WTC11 (cell line): ENCODE measurements at regions not wholly inside any gene's neighbourhood (a gene's known extent, or its start where the extent isn't known, plus 50 kb on each side); places are given as distances from the start of the nearest gene placed in this dataset.

Experiments used
- ATAC-seq: fragments of 200-7000 bp; cut with Tn5 transposase; 2 replicates; pipeline ENCODE4 v1.10.0; 2021; ENCODE audit warnings: mild to moderate bottlenecking, moderate library complexity
- CTCF ChIA-PET: fragments of 300-600 bp; sonication (Branson Sonifier 250); formaldehyde crosslinking; loops from one replicate; lab custom pipeline; 2021; ENCODE audit warnings: antibody characterized with exemption; lab: Charles Lee
- POLR2A ChIA-PET: fragments of 350-600 bp; sonication (Branson Sonifier 250); formaldehyde crosslinking; loops from one replicate; lab custom pipeline; 2021; ENCODE audit warnings: antibody characterized with exemption; lab: Charles Lee
- DNase-seq: peaks from one replicate; pipeline ENCODE4 v3.0.0; 2021; ENCODE audit warnings: low spot score
- H3K27ac Mint-ChIP-seq: 2 replicates; pipeline ENCODE4 v1.8.0; 2021; ENCODE audit warnings: mixed read lengths
- H3K27me3 Mint-ChIP-seq: 2 replicates; pipeline ENCODE4 v1.8.0; 2021; ENCODE audit warnings: low read depth, mild to moderate bottlenecking, moderate library complexity, mixed read lengths
- H3K36me3 Mint-ChIP-seq: 2 replicates; pipeline ENCODE4 v1.8.0; 2021; ENCODE audit warnings: mixed read lengths
- H3K4me1 Mint-ChIP-seq: 2 replicates; pipeline ENCODE4 v1.8.0; 2022; ENCODE audit warnings: mixed read lengths
- H3K4me3 Mint-ChIP-seq: 2 replicates; pipeline ENCODE4 v1.8.0; 2021; ENCODE audit warnings: mild to moderate bottlenecking, moderate library complexity, mixed read lengths
- H3K9me3 Mint-ChIP-seq: 2 replicates; pipeline ENCODE4 v1.8.0; 2021; ENCODE audit warnings: mixed read lengths
- ARID4B ChIP-seq: sonication (generic); formaldehyde crosslinking; IDR thresholded peaks from 2 replicates; pipeline ENCODE4 v1.8.0; 2023; ENCODE audit warnings: missing genetic modification reagents, mild to moderate bottlenecking, borderline replicate concordance
- ATF6 ChIP-seq: sonication (generic); formaldehyde crosslinking; IDR thresholded peaks from 2 replicates; pipeline ENCODE4 v1.8.1; 2023; ENCODE audit warnings: mild to moderate bottlenecking, missing genetic modification reagents
- KAT7 ChIP-seq: sonication (generic); formaldehyde crosslinking; IDR thresholded peaks from 2 replicates; pipeline ENCODE4 v1.8.1; 2023; ENCODE audit warnings: missing genetic modification reagents, mild to moderate bottlenecking, borderline replicate concordance
- NFE2L1 ChIP-seq: sonication (generic); formaldehyde crosslinking; IDR thresholded peaks from 2 replicates; pipeline ENCODE4 v1.8.1; 2023; ENCODE audit warnings: missing genetic modification reagents
- NR2C2 ChIP-seq: sonication (generic); formaldehyde crosslinking; IDR thresholded peaks from 2 replicates; pipeline ENCODE4 v1.8.0; 2022; ENCODE audit warnings: mild to moderate bottlenecking, missing genetic modification reagents
- NR3C1 ChIP-seq: sonication (generic); formaldehyde crosslinking; conservative IDR thresholded peaks from 2 replicates; pipeline ENCODE4 v1.8.1; 2023; ENCODE audit warnings: low read depth, mild to moderate bottlenecking, missing genetic modification reagents
- OVOL2 ChIP-seq: fragments of 250-450 bp; sonication (Bioruptor Pico); IDR thresholded peaks from 2 replicates; pipeline ENCODE4 v1.9.0; 2021; ENCODE audit warnings: mild to moderate bottlenecking, borderline replicate concordance
- PRDM15 ChIP-seq: sonication (generic); formaldehyde crosslinking; IDR thresholded peaks from 2 replicates; pipeline ENCODE4 v1.8.0; 2022; ENCODE audit warnings: missing genetic modification reagents
- USF1 ChIP-seq: sonication (generic); formaldehyde crosslinking; IDR thresholded peaks from 2 replicates; pipeline ENCODE4 v1.8.0; 2022; ENCODE audit warnings: mild to moderate bottlenecking, missing genetic modification reagents
- ZNF121 ChIP-seq: sonication (generic); formaldehyde crosslinking; IDR thresholded peaks from 2 replicates; pipeline ENCODE4 v1.8.0; 2023; ENCODE audit warnings: missing genetic modification reagents
- ZNF219 ChIP-seq: sonication (generic); formaldehyde crosslinking; IDR thresholded peaks from 2 replicates; pipeline ENCODE4 v1.8.0; 2023; ENCODE audit warnings: missing genetic modification reagents, mild to moderate bottlenecking, borderline replicate concordance
- ZNF416 ChIP-seq: fragments of 250-450 bp; sonication (Bioruptor Pico); IDR thresholded peaks from 2 replicates; pipeline ENCODE4 v1.9.0; 2021; ENCODE audit warnings: mild to moderate bottlenecking, inconsistent platforms
- ZNF671 ChIP-seq: fragments of 250-450 bp; sonication (Bioruptor Pico); IDR thresholded peaks from 2 replicates; pipeline ENCODE4 v1.8.0; 2021; ENCODE audit warnings: mild to moderate bottlenecking
- TF ChIP-seq, protein P1 (sequence below): sonication (generic); formaldehyde crosslinking; IDR thresholded peaks from 2 replicates; pipeline ENCODE4 v1.8.1; 2022; ENCODE audit warnings: low read depth, missing genetic modification reagents, borderline replicate concordance
- TF ChIP-seq, protein P2 (sequence below): sonication (generic); formaldehyde crosslinking; IDR thresholded peaks from 2 replicates; pipeline ENCODE4 v1.8.0; 2022; ENCODE audit warnings: mild to moderate bottlenecking, missing genetic modification reagents
- TF ChIP-seq, protein P3 (sequence below): sonication (generic); formaldehyde crosslinking; IDR thresholded peaks from 2 replicates; pipeline ENCODE4 v1.8.0; 2022; ENCODE audit warnings: mild to moderate bottlenecking, missing genetic modification reagents

GRCh38 chr5:144547098-144547499 is 376.4 kb downstream of the KCTD16 start:
- ATAC-seq = no peak
- ChIA-PET CTCF (no interaction called here), POLR2A (no interaction called here)
- DNase-seq = no peak
- Mint-ChIP-seq H3K4me1 (no peaks in the 10 kb centered on the region), H3K4me3 (no peak overlapping the region), H3K27ac (no peak overlapping the region), H3K27me3 (no peaks in the 10 kb centered on the region; the same call in 1 of the 2 replicates), H3K9me3 (no peaks in the 10 kb centered on the region), H3K36me3 (no peaks in the 10 kb centered on the region)
- TF ChIP-seq KAT7 (CRISPR knock-in tag) (no peak), ZNF219 (no peak), ATF6 (no peak), NFE2L1 (CRISPR knock-in tag) (no peak), ZNF416 (CRISPR knock-in tag) (no peak), NR3C1 (CRISPR knock-in tag) (no peak), USF1 (CRISPR knock-in tag) (no peak), ARID4B (CRISPR knock-in tag) (no peak), NR2C2 (CRISPR knock-in tag) (no peak), ZNF671 (CRISPR knock-in tag) (no peak)
- TF ChIP-seq, protein P1, sequence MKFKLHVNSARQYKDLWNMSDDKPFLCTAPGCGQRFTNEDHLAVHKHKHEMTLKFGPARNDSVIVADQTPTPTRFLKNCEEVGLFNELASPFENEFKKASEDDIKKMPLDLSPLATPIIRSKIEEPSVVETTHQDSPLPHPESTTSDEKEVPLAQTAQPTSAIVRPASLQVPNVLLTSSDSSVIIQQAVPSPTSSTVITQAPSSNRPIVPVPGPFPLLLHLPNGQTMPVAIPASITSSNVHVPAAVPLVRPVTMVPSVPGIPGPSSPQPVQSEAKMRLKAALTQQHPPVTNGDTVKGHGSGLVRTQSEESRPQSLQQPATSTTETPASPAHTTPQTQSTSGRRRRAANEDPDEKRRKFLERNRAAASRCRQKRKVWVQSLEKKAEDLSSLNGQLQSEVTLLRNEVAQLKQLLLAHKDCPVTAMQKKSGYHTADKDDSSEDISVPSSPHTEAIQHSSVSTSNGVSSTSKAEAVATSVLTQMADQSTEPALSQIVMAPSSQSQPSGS (CRISPR knock-in tag) = no peak

GRCh38 chr5:144538845-144539244 is 368.2 kb downstream of the KCTD16 start:
- POLR2A ChIA-PET = no interaction called here
- H3K27me3 Mint-ChIP-seq = peaks cover 3% of the 10 kb centered on the region; the same call in 1 of the 2 replicates
- CTCF ChIA-PET = no interaction called here
- DNase-seq (no peak), ATAC-seq (no peak)
- H3K9me3 Mint-ChIP-seq = peaks cover 16% of the 10 kb centered on the region
- H3K36me3 Mint-ChIP-seq = no peaks in the 10 kb centered on the region
- H3K27ac Mint-ChIP-seq = no peak overlapping the region
- no peaks in the 10 kb centered on the region for H3K4me1 Mint-ChIP-seq
- no peak overlapping the region for H3K4me3 Mint-ChIP-seq
- TF ChIP-seq OVOL2 (CRISPR knock-in tag) (no peak), ZNF121 (CRISPR knock-in tag) (no peak), PRDM15 (CRISPR knock-in tag) (no peak), ZNF671 (CRISPR knock-in tag) (no peak)
- TF ChIP-seq, protein P2, sequence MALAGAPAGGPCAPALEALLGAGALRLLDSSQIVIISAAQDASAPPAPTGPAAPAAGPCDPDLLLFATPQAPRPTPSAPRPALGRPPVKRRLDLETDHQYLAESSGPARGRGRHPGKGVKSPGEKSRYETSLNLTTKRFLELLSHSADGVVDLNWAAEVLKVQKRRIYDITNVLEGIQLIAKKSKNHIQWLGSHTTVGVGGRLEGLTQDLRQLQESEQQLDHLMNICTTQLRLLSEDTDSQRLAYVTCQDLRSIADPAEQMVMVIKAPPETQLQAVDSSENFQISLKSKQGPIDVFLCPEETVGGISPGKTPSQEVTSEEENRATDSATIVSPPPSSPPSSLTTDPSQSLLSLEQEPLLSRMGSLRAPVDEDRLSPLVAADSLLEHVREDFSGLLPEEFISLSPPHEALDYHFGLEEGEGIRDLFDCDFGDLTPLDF (CRISPR knock-in tag) = no peak
- TF ChIP-seq, protein P3, sequence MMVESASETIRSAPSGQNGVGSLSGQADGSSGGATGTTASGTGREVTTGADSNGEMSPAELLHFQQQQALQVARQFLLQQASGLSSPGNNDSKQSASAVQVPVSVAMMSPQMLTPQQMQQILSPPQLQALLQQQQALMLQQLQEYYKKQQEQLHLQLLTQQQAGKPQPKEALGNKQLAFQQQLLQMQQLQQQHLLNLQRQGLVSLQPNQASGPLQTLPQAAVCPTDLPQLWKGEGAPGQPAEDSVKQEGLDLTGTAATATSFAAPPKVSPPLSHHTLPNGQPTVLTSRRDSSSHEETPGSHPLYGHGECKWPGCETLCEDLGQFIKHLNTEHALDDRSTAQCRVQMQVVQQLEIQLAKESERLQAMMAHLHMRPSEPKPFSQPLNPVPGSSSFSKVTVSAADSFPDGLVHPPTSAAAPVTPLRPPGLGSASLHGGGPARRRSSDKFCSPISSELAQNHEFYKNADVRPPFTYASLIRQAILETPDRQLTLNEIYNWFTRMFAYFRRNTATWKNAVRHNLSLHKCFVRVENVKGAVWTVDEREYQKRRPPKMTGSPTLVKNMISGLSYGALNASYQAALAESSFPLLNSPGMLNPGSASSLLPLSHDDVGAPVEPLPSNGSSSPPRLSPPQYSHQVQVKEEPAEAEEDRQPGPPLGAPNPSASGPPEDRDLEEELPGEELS (CRISPR knock-in tag) = no peak
